Ishikawa (cell line): ENCODE measurements at regions not wholly inside any gene's neighbourhood (a gene's known extent, or its start where the extent isn't known, plus 50 kb on each side); places are given as distances from the start of the nearest gene placed in this dataset.

Experiments
- CEBPB ChIP-seq: IDR thresholded peaks from 2 replicates; pipeline ENCODE4 v1.6.1; 2012
- CREB1 ChIP-seq: IDR thresholded peaks from 2 replicates; pipeline ENCODE4 v1.6.1; 2012; ENCODE audit warnings: low read depth
- EGR1 ChIP-seq: IDR thresholded peaks from 2 replicates; pipeline ENCODE4 v1.6.1; 2012
- EP300 ChIP-seq: IDR thresholded peaks from 2 replicates; pipeline ENCODE4 v1.6.1; 2012; ENCODE audit warnings: borderline replicate concordance
- FOXM1 ChIP-seq: IDR thresholded peaks from 2 replicates; pipeline ENCODE4 v1.6.1; 2012; ENCODE audit warnings: low read depth, borderline replicate concordance
- MAX ChIP-seq: IDR thresholded peaks from 2 replicates; pipeline ENCODE4 v1.6.1; 2012
- NFIC ChIP-seq: IDR thresholded peaks from 2 replicates; pipeline ENCODE4 v1.6.1; 2012
- RAD21 ChIP-seq: IDR thresholded peaks from 2 replicates; pipeline ENCODE4 v1.6.1; 2012; ENCODE audit warnings: low read depth
- REST ChIP-seq: IDR thresholded peaks from 2 replicates; pipeline ENCODE4 v1.6.1; 2012; ENCODE audit warnings: low read depth, mild to moderate bottlenecking
- TAF1 ChIP-seq: IDR thresholded peaks from 2 replicates; pipeline ENCODE4 v1.6.1; 2012; ENCODE audit warnings: low read depth, mild to moderate bottlenecking
- TCF12 ChIP-seq: IDR thresholded peaks from 2 replicates; pipeline ENCODE4 v1.6.1; 2012; ENCODE audit warnings: low read depth
- TEAD4 ChIP-seq: IDR thresholded peaks from 2 replicates; pipeline ENCODE4 v1.6.1; 2012
- USF1 ChIP-seq: IDR thresholded peaks from 2 replicates; pipeline ENCODE4 v1.6.1; 2012
- YY1 ChIP-seq: IDR thresholded peaks from 2 replicates; pipeline ENCODE4 v1.6.1; 2012; ENCODE audit warnings: low read depth
- ZBTB7A ChIP-seq: IDR thresholded peaks from 2 replicates; pipeline ENCODE4 v1.6.1; 2012; ENCODE audit warnings: low read depth

- TF ChIP-seq TEAD4 (no peak), CREB1 (no peak), EGR1 (no peak), EP300 (no peak), REST (no peak), TAF1 (no peak), CEBPB (no peak), MAX (no peak), FOXM1 (no peak), NFIC (no peak), TCF12 (no peak), ZBTB7A (no peak), USF1 (no peak), YY1 (no peak), RAD21 (no peak)
Measured at GRCh38 chr1:29800120-29800519, 563.8 kb downstream of the PTPRU start.

GRCh38 chr1:29798699-29799566 is 562.6 kb downstream of the PTPRU start:
- no peak for TF ChIP-seq MAX
- TF ChIP-seq TAF1: no peak
- TF ChIP-seq NFIC: no peak
- no peak for TF ChIP-seq CREB1
- TF ChIP-seq ZBTB7A: no peak
- TF ChIP-seq EP300: no peak
- no peak for TF ChIP-seq TCF12
- no peak for TF ChIP-seq FOXM1
- no peak for TF ChIP-seq YY1
- TF ChIP-seq REST: no peak
- TF ChIP-seq RAD21: no peak
- no peak for TF ChIP-seq USF1
- no peak for TF ChIP-seq TEAD4
- no peak for TF ChIP-seq CEBPB
- TF ChIP-seq EGR1: no peak

- 0 out of 2 replicates have a peak, but pooled peaks have one; percentile 15 for TF ChIP-seq USF1
- no peak for TF ChIP-seq YY1
Measured at GRCh38 chr1:29793653-29794348, 557.5 kb downstream of the PTPRU start.

- TF ChIP-seq EP300: no peak
- TF ChIP-seq TEAD4: no peak
- peak; percentile 85 for TF ChIP-seq RAD21
- TF ChIP-seq ZBTB7A: no peak
- no peak for TF ChIP-seq TCF12
- TF ChIP-seq USF1: no peak
- no peak for TF ChIP-seq NFIC
- no peak for TF ChIP-seq FOXM1
- TF ChIP-seq TAF1: no peak
- no peak for TF ChIP-seq CREB1
- TF ChIP-seq CEBPB: peak; percentile 94
Measured at GRCh38 chr1:29793101-29793546, 556.8 kb downstream of the PTPRU start.

- TF ChIP-seq USF1 (no peak), RAD21 (no peak), FOXM1 (no peak), MAX (no peak), EGR1 (no peak), YY1 (no peak), CEBPB (no peak), TAF1 (no peak), REST (no peak), CREB1 (no peak), EP300 (no peak), ZBTB7A (no peak), TEAD4 (no peak), NFIC (no peak), TCF12 (no peak)
Measured at GRCh38 chr1:29789910-29790247, 553.6 kb downstream of the PTPRU start.
